ENCODE measurements at regions not wholly inside any gene's neighbourhood (a gene's known extent, or its start where the extent isn't known, plus 50 kb on each side); places are given as distances from the start of the nearest gene placed in this dataset.

DNA sequence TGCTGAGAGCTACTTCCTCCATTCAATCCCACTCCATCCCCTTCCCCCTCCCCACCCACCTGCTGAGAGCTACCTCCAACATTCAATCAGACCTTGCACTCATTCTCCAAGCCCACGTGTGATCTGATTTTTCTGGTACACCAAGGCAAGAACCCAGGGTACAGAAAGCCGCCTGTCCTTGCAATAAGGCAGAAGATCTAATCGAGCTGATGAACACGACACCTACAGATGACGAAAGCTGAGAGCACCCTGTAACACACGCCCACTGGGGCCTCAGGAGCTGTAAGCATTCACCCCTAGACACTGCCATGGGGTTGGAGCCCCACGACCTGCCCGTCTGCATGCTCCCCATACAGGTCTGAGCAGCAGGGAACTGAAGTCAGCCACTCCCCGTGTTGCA, 58.3 kb downstream of the TRIML1 start:
- DNase-seq: no peak

DNA sequence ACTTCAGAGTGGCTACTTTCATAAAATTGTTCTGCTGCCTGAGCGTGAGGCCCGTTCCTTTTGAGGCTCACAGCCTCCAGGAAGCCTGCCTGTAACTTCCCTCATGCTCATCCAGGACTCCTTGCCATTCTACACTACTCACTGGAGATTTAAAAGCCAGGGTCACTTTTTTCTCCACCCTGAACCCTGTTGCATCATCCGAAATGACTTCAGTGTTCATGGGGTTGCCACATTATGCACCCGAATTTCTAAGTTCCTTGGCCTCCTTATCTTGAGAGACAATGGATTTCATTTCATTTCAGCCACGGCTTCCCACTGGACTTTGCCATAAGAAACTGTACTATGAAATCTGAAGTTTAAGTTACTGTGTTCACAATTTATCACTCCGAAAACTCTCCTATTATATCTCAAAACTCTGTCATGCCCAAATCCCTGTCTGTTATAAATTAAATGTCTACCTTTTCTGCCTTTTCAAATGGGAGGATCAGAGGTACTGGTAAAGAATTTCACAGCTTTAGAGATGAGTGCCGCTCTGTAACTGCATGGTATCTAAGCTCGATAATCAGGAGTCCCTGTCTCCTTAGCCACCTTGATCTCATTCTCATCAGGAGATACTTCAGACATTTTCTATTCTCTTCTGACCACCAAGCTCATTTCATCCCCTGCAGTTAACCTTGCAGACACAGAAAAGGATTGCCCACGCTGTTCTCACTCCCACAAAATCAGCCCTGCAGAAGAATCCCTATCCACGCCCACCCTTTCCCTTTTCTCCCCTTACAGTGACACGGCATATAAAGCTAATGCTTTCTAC, 59.9 kb downstream of the TRIML1 start:
- no peak for DNase-seq

DNA sequence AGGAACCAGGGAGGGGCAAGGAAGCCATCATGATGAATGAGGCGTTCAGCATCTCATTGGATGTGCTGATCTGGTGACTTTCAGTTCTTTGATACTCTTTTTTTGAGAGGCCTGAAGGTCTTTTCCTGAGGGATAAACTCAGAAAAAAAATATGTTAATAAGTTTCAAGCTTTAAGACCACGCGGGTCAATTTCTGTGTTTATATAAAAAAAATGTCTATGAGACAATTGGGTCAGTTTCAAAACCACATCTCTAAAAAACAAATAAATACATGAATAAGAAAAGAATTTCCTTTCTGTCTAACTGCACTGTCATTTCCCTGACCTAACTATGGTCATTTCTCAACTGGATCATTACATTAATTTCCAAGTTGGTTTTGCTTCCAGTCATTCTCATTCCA, 62.6 kb downstream of the TRIML1 start:
- no peak for DNase-seq

DNA sequence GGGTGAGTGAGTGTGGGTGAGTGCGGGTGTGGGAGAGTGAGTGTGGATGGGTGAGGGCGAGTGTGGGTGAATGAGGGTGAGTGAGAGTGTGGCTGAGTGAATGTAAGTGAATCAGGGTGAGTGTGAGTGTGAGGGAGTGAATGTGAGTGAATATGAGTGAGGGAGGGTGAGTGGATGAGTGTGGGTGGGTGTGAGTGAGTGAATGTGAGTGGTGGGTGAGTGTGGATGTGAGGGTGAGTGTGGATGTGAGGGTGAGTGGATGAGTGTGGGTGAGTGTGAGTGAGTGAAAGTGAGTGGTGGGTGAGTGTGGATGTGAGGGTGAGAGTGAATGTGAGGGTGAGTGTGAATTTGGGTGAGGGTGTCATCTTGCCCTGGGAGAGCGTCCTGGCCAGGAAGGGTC, 67.5 kb downstream of the TRIML1 start:
- no peak for DNase-seq

DNA sequence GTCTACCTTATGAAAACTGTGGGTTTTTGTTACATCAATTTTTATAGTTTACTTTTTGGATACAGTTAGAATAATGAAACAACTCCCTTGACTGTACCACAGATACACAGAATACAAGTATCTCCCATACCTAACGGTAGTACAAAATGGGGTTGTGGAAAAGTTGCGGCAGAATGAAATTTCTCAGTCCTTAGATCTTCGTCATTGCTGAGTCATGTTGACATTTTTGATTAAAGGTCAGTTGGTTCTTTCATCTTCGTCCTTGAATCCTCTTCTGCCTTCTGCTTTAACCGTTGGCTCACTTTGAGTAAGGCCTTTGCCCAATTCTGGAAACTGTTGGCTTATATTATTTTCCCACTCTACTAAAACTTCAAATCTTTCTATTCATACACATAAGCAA, 75.6 kb downstream of the TRIML1 start:
- no peak for DNase-seq

DNA sequence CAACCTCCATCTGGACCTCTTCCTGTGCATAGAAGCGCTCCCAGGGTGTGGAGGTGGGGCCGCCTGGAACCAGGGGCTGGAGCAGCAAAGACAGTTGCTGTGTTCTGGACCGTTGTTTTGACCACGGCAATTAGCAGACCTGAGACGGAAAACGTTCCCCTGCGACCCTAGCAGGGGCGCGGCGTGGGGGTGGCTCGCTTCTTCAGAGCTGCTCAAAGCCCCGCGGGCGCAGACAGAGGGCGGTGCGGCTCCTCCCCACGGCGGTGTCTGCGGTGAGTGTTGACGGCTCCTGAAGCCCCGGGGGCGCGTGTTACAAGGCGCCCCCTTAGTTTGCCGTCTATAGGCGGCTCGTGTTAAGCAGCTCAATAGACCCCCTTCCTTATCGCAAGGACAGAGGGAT, 79.2 kb downstream of the TRIML1 start:
- DNase-seq: peak in 1 of 3 donors; percentile 16

DNA sequence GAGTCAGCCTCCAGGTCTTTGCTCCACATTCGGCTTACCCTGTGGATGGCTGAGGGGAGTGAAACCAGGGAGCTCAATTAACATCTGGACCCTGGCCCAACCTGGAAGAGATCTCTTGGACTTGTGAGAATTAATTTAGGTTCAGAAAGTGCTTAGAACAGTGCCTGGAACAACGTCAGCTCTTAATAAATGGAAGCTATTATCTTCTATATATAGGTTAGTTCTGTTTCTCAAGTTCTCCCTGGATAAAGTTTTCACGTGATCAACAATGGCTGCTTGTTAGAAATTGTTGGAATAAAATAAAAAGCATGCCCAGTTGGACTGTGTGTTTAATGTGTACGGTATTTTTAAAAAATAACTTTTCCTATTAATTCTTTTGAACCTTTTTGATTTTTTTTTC, 80.8 kb downstream of the TRIML1 start:
- DNase-seq: no peak

DNA sequence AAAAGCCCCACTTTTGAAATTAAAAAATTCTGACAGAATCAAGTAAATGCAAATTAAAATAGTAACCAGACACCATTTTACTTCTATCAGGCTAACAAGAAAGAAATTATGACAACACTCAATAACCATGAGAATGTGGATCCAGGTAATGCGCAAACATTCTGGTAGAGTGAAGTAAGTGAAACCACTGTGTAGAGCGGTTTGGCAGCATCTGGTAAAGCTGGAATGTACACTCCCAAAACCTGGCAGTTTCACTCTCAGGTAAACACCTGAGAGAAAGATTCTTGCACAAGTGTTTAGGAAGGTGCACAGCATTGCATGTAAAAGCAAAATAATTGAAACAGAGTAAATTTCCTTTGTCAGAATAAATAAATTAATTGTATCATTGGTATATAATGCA, 81.8 kb downstream of the TRIML1 start:
- DNase-seq: no peak

DNA sequence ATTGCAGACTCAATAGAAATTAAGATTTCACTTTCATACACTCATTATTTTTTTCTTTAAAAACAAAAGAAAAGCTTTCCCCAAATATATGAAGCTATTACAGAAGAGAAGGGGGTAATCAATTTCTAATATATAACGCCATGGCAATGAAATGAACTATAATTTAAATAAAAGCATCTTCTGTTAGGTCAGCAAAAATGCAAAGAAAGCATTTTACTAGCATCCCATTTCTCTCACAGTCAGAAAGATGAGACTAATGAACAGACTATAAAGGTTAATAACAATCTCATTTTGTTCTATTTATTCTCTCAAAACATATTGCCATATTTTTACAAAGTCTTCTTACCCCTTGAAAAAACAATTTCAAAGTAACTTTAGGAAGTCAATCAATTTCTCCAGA, 89.0 kb downstream of the TRIML1 start:
- no peak for DNase-seq

DNA sequence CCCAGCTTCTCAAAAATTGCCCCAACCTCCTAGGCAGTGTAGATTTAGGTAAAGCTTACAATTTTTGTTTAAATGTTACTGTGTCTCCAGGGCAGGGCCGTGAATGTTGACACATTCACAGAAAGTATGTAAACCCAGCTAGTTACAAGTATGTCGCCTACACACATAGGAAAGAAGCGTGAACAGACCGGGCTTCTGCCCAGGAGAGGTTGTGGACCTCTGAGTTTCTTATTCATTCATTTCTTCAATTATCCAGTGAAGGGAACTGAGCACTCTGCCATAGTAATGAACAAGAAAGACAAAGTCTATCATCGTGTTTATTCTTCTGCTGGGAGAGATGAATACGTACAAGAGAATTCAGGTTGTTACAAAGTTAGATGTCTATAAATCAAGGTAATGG, 93.2 kb downstream of the TRIML1 start:
- DNase-seq: no peak

DNA sequence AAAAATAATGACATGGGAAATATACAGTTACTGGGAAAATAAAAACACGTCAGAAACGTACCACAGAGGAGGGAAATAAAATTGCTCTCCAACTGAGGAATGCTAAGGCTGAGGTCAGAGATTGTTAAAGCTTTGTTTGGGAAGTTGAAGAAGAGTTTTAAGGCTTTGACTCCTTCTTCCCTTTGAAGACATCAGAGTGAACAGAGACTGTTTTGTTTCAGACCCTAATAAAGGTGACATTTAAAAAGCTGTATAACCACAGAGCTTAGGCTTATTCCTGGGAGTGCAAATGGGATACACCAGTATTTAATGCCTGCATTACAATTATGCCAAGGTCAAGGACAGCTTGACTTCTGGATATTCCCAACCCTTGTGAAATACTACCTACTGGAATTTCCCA, 102.8 kb downstream of the TRIML1 start:
- DNase-seq: no peak

DNA sequence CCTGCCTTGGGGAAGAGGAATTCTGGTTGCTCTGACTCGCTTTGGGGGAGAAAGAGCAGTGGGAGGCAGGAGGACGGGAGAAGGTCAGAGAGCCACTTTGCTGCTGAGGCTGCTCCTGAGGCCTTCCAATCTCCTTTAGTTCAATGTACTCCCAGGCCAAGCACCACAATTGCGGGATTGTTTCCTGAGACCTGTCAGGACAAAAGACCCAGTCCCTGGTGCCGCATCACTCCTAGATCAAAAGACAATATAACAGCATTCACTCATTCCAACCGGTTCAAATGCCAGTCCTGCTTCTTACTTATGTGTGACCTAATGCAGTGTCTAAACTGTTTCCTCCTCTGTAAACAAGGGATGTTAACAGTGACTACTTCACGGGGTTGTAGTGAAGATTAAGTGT, 106.4 kb downstream of the TRIML1 start:
- DNase-seq: no peak

DNA sequence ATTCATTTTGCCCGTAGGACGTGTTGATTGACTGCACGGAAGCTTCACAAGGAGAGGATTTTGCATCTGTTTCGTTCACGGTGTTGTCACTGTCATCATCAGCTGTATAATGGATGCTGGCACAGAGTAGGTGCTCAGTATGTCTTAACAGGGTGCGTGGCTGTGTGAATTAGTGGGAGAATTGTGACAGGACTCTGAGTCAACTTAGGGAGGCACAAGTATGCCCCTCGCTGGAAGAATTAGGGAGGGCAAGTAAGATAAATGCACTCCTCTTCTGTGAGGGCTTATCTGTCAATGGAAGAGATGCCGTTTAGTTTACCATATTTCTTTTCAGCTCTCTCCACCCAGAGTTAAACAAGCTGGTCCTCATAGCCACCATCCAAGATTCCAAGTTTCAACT, 107.2 kb downstream of the TRIML1 start:
- DNase-seq: no peak

DNA sequence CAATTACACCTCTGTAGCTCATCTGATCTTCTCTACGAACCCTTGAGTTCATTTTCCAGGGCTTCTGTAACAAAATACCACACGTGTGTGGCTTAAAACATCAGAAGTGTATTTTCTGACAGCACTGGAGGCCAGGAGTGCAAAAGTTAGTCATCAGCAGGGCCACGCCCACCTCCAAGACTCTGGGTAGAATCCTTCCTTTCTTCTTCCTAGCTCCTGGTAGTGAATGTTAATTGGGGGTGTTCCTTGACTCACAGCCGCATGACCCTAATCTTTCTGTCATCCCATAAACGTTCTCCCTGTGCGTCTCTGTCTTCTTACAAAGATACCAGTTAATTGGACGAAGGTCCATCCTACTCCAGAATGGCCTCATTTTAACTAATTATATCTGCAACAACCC, 115.0 kb downstream of the TRIML1 start:
- no peak for DNase-seq

DNA sequence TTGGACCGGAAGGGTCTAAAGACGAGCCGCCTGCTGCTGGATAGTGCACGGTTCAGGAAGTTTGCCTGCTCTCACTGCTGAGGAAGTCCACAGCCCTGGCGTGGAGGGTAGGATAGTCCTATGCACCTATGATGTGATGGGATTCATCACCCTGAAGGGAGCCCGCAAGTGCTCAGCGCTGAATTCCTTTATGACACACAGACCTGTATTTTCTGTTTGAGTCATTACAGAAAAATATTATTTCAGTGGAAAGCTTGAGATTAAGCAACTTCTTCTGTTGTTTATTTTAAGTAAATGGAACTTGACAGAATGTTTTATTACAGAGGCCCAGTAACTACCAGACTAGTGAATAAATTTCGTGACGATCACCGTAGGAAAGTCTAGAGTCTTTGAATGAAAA, 123.2 kb downstream of the TRIML1 start:
- no peak for DNase-seq

DNA sequence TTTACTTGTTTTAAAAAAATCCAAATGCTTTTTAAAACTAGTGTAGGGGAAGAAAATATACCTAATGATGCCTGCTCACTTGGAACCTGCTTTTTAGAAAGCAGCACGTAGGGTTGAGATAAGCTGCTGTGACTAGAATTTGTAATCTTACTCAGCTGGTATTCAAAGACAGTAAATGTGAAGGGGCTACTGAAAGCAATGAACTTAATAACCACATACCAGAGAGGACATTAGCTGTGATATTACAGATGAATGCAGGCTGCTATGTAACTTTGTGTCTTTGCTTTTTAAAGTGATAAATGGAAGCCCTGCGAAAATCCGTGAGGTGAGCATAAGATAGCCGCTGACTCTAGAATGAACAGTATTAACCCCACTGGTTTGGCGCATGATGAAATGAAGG, 124.1 kb downstream of the TRIML1 start:
- DNase-seq: no peak

DNA sequence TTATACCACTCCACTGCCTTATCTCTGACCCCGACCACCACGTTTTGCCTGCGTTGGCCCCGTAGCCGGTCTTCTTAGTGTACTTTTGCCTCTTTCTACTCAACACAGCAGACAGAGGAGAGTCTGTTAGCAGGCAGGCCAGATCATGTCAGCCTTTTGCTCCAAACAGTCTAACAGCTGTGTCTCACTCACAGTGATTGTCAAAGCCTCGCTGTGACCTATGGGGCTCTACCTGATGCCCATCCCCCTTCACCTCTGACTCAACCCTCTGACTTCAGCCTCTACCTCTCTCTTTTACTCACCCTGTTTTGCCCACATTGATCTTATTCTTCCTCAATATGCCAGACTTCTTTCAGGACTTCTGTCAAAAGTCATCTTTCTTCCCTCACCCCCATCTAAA, 127.1 kb downstream of the TRIML1 start:
- no peak for DNase-seq

DNA sequence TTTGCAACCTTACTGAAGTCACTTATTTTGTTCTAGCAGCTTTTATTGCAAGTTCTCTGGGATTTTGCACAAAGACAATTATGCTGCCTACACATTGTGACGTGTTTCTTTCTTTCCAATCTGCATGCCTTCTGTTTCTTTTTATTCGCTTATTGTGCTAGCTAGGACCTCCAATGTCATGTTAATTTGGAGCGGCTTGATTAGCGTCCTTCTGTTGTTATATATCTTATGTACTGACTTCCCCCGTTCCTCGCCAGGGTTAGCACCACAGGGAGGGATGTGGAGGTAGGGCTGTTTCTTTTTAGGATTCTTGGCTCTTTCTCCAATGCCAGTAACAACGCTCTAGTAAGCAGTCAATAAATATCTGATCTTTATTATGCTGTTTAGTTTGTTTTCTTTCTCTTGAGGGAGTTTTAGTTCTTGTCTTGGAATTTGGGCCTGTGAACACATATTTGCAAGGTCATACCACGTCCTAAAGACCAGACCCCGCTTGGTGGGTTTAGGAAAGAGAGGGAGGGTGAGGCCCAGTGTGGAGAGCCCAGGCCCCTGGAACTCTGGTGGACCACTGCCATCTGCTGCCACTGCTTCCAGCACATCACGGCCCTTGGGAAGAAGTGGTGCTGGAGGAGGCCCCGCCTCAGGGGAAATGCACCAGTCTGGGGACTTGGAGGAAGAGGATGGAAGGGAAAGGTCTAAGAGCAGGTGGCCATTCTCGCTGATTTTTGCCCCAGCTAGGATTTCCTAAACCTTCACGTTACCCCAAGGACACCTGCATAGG, 129.1 kb downstream of the TRIML1 start:
- no peak for DNase-seq

DNA sequence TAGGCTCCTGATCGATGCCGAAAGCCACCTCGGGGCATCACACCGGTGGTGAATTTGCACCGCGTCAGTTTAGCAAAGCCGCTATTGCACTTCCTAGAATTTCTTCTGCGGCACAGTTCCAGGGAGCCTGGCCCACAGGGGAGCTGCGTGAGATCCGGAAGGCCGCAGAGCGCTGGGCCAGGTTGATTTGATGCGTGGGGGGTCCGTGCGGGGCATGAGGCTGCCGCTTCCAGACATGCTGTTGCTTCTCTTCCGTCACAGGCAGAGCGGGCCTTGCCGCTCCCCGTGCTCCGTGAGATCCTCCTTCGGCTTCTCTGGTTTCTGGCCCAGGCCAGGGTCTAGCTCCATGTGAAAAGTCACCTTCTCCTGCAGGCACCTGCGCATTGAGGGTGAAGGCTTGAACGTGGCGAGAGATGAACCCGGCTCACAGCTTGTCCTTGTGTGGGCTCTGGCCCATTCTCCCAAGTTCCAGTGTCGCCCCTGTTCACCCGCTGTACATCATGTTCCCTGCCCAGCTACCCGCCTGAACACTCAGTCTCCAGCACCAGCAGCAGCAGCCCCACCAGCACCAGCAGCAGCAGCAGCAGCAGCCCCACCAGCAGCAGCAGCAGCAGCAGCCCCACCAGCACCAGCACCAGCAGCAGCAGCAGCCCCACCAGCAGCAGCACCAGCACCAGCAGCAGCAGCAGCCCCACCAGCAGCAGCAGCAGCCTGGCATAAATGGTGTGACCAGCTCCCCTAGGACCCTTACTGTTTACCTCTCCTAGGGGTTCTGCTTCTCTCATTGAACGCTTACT, 131.2 kb downstream of the TRIML1 start:
- no peak for DNase-seq

DNA sequence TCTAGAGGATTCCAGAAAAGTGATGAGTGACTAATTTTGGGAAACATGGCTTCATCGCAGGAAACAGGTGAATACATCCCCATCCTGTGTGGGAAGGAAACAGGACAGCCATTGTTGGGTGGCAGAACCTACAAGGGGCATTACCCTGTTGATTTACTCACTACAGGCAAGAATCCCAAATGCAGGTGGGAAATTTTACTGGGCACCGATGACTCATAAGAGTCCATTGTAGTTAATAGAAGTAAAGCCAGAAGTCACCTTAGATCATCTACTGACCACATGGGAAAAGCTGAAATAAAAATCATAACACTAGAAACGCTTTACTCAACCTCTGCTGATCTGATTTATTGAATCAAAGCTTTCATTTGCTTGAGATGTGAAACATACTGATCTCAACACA, 136.4 kb downstream of the TRIML1 start:
- DNase-seq: no peak

DNA sequence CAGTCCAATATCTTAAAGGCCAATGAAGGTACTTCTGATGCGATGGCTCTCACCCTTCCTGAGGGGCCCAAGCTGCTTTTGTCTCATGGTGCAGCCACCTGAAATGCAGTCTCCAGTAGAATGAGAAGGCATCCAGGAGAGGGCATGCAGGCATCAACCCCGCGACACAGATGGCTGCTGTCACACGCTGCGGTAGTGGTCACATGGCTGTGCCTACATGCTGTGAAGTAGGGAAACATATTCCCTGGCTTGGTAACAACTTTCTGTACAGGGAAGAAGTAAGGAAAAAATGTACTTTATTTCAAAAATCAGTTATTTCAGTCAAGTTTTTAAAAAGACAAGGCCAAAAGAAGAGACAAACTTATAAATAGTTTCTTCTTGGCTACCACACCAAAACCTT, 139.9 kb downstream of the TRIML1 start:
- DNase-seq: no peak

DNA sequence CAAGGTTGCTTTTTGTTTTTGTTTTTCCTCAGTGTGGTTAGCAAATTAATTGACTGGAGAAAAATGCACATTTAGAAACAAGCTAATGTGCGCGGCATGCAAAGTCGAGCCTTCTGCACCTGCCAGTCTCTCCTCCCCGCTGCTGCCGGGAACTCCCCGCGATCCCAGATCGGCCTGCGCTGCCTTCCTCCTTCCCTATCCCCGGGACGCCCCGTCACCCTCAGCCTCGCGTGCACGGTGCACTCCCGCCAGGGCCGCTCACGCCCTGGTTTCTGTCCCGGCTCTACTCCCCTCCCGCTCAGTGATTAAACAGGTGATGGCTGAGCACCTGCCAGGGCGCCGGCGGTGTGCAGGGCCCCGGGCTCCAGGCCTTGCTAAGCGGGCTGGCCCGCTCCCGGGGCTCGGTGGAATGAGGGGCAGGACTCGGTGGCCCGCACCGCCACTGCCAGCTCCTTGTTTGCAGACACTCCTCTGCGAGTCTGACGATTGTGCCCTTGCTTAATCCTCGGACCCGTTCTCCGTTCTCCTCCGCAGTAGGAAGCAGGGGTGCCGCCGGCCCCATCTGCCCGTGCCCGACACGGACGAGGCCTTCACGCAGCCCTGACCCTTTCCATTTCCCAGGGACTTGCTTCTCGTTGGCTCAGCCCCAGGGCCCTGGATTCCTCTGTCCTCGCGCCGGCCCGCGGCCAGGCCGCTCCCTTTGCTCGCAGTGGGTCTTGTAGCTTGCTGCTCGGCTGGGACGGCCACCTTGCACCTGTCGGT, 143.4 kb downstream of the TRIML1 start:
- DNase-seq: peak in 1 of 3 donors; percentile 26
